HK-2 (cell line): ENCODE measurements at regions not wholly inside any gene's neighbourhood (a gene's known extent, or its start where the extent isn't known, plus 50 kb on each side); places are given as distances from the start of the nearest gene placed in this dataset.
"Not testable (repeated sequence)": the region's sequence is repeated elsewhere in the genome, so short reads cannot be mapped to it uniquely, and the experiment has no call there.

Experiments used
- DNase-seq: peaks from one replicate; pipeline ENCODE4 v3.0.0-alpha.2; 2018; ENCODE audit not compliant: unreplicated experiment

GRCh38 chr17:43315858-43316521 is 82.2 kb upstream of the RNU2-1 start:
- DNase-seq: no peak

GRCh38 chr17:43315369-43315768 is 81.6 kb upstream of the RNU2-1 start:
- DNase-seq: no peak

GRCh38 chr17:43314611-43315011 is 80.8 kb upstream of the RNU2-1 start:
- no peak for DNase-seq

- DNase-seq: no peak
These were observed 78.2 kb upstream of the RNU2-1 start for GRCh38 chr17:43312011-43312410.

- DNase-seq: no peak
These were observed 75.9 kb upstream of the RNU2-1 start for GRCh38 chr17:43309505-43310332.

- DNase-seq: no peak
These were observed 75.2 kb upstream of the RNU2-1 start for GRCh38 chr17:43308999-43309398.

GRCh38 chr17:43304792-43305191 is 71.0 kb upstream of the RNU2-1 start:
- not testable (repeated sequence) for DNase-seq

- not testable (repeated sequence) for DNase-seq
These were observed 69.3 kb upstream of the RNU2-1 start for GRCh38 chr17:43303049-43303448.

- not testable (repeated sequence) for DNase-seq
These were observed 65.7 kb upstream of the RNU2-1 start for GRCh38 chr17:43299300-43300076.

- DNase-seq: not testable (repeated sequence)
These were observed 55.9 kb upstream of the RNU2-1 start for GRCh38 chr17:43289670-43290069.

- not testable (repeated sequence) for DNase-seq
These were observed 49.8 kb upstream of the RNU2-1 start for GRCh38 chr17:43283606-43284005.
